NCI-H1417 (cell line): ENCODE measurements at regions not wholly inside any gene's neighbourhood (a gene's known extent, or its start where the extent isn't known, plus 50 kb on each side); places are given as distances from the start of the nearest gene placed in this dataset.
"Not testable (repeated sequence)": the region's sequence is repeated elsewhere in the genome, so short reads cannot be mapped to it uniquely, and the experiment has no call there.

Experiments
- DNase-seq, 3 experiments: peaks; one replicate each; lab custom pipeline; 2025; lab: John Stamatoyannopoulos, UW

DNA sequence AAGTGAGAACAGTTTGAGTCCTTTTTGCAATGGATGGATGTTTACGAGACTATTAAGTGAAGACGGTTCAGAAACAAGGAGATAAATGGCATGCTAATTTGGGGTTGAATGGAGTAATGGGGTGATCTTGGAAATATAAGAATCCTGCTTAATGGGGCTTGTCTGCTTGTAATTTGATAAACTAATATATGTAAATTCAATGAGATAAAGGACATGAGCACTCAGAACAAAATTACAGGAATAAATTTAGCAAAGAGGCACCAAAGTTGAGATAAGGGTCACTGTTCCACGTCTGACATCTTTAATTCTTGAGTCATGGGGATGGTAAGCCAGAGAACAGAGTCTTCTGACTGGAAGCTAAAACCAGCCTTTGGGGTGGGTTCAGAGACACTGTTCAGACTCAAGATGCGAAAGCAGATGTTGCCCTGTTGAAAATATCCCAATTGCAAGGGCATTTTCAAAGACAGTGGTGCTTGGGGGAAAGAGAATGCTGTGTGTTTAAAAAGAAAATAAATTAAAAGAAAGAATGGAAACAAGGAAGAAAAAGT, 67.8 kb upstream of the CHRNB4 start:
- DNase-seq = no peak

- DNase-seq = not testable (repeated sequence)
Observed at GRCh38 chr15:78706481-78707235, 65.6 kb upstream of the CHRNB4 start.

GRCh38 chr15:78703334-78704056, 62.5 kb upstream of the CHRNB4 start:
- peak in 1 of 3 experiments; percentile 66 for DNase-seq

- DNase-seq = no peak
Observed at GRCh38 chr15:78702609-78703333, 61.8 kb upstream of the CHRNB4 start.

DNA sequence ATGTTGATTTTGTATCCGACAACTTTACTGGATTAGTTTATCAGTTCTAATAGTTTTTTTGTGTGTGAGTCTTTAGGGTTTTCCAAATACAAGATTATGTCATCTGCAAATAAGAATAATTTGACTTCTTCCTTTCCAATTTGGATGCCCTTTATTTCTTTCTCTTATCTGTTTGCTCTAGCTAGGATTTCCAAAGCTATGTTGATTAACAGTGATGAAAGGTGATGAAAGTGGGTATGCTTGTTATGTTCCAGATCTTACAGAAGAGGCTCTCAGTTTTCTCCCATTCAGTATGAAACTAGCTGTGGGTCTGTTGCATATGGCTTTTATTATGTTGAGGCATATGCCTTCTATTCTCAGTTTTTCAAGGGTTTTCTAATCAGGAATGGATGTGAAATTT, 56.4 kb upstream of the CHRNB4 start:
- no peak for DNase-seq

GRCh38 chr15:78696436-78696835, 55.4 kb upstream of the CHRNB4 start:
- DNase-seq = no peak

DNA sequence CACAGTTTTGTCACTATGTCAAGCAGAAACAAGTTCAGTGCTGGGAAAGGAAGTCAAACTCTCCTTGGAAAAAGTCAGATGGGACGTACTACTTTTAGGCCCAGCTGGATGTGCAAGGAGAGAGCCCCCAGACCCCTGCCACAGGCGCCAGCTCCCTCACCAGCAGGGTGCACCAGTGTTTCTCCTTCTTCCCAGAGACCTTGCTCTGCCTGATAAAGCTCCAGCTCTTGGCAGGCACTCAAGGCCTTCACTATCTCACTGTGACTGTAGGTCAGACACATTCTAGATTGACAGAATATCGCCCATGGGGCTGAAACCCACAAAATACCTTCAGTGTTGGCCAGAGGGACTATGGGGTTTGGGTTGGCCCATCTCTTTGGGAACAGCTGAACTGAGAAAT, 54.8 kb upstream of the CHRNB4 start:
- DNase-seq = no peak

DNA sequence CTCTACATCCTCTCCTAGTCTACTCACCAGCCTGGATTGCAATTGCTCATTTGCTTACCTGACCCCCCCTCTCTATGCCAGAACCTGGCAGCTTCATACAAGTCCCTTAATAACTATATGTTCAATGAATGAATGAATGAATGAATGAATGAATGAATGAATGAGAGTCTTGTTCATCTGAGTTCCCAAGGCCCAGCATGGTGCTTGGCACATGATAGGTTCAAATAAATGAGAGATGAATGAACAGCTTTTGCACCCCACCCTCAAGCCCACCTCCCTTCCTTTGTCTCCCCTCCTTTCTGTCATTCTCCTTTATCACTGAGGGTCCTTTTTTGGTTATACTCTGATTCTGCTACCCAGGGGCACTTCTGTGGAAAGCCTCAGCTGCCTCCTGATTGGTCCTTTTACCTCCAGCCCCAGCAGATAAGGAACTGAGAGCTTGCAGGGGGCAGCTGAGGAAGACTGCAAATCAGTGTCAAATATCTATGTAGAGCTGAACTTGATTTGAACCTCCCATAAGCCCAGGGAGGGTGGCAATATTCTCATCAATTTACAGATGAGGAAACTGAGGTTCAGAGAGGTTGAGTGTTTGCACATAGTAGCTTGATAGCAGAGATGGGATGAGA, 54.1 kb upstream of the CHRNB4 start:
- no peak for DNase-seq

GRCh38 chr15:78691851-78692421, 50.9 kb upstream of the CHRNB4 start:
- DNase-seq = no peak

DNA sequence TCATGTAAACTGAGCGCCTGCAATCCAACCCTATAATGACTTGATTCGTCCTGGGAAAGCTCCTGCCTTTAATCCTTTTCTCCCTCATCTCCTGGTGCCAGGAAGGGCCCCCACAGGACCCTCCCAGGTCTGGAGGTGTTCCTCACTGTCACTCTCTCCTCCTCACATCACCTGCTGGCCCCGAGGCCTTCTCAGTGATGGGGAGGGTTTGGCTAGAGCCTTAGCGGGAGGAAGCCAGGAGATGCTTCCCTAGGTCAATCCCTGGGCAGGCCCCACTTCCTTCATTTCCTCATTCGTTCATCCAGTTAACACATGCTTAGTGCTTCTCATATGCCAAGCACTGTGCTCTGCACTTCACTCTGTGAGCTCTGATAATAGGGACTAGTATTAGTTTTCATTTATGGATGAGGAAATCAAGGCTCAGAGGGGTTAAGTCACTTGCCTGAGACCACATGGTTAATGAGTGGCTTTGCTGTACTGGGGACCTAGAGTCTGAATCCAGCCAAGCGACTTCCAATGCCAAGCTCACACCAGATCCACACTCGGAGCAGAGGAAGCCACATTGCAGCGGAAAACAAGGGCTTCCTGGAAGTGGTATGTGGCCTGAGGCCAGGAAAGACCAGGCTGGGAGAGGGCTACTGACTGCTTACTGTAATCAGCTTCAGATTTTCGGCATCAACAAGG, 50.3 kb upstream of the CHRNB4 start:
- DNase-seq = no peak
